ENCODE measurements at regions not wholly inside any gene's neighbourhood (a gene's known extent, or its start where the extent isn't known, plus 50 kb on each side); places are given as distances from the start of the nearest gene placed in this dataset.

DNA sequence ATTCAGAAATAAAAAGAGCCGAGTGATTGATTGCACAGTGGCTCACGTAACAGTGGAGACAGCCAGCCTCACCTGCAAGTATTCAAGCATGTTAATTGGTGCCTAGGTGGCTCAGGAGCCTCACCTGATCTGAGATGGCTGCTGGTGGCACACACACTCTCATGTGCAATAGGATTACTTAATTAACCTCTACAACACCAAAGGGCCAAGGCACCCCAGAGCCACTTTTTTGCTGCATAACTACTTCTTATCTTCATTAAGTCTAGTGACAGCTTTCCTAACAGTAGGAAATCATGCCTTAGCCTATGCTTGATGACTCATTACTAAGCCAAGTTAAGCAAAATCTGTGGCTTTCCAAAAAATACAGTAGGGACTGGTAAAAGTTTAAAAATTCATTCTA lies 117.3 kb upstream of the NOCT start:
- TF ChIP-seq, protein P1, sequence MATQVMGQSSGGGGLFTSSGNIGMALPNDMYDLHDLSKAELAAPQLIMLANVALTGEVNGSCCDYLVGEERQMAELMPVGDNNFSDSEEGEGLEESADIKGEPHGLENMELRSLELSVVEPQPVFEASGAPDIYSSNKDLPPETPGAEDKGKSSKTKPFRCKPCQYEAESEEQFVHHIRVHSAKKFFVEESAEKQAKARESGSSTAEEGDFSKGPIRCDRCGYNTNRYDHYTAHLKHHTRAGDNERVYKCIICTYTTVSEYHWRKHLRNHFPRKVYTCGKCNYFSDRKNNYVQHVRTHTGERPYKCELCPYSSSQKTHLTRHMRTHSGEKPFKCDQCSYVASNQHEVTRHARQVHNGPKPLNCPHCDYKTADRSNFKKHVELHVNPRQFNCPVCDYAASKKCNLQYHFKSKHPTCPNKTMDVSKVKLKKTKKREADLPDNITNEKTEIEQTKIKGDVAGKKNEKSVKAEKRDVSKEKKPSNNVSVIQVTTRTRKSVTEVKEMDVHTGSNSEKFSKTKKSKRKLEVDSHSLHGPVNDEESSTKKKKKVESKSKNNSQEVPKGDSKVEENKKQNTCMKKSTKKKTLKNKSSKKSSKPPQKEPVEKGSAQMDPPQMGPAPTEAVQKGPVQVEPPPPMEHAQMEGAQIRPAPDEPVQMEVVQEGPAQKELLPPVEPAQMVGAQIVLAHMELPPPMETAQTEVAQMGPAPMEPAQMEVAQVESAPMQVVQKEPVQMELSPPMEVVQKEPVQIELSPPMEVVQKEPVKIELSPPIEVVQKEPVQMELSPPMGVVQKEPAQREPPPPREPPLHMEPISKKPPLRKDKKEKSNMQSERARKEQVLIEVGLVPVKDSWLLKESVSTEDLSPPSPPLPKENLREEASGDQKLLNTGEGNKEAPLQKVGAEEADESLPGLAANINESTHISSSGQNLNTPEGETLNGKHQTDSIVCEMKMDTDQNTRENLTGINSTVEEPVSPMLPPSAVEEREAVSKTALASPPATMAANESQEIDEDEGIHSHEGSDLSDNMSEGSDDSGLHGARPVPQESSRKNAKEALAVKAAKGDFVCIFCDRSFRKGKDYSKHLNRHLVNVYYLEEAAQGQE (IDR thresholded peaks at IDR 0.05; ENCODE audit: insufficient read depth in 1 of 2, low read depth in 2 of 2, low read length in 2 of 2) = no peak
- no peak for TF ChIP-seq TAF1 (IDR thresholded peaks at IDR 0.05; ENCODE audit: borderline replicate concordance, insufficient read depth, low read length)

Data from PFSK-1 (cell line).